Progenitor cell of endocrine pancreas (in vitro differentiated cells): ENCODE measurements at regions not wholly inside any gene's neighbourhood (a gene's known extent, or its start where the extent isn't known, plus 50 kb on each side); places are given as distances from the start of the nearest gene placed in this dataset.

Experiments used
- DNase-seq: peaks from one replicate; pipeline ENCODE4 v3.0.0; 2021; ENCODE audit warnings: low spot score; ENCODE audit not compliant: unreplicated experiment
- H3K27ac Mint-ChIP-seq: 2 replicates; pipeline ENCODE4 v1.8.0; 2021; ENCODE audit warnings: mild to moderate bottlenecking, moderate library complexity, mixed read lengths
- H3K27me3 Mint-ChIP-seq: 2 replicates; pipeline ENCODE4 v1.8.0; 2021; ENCODE audit warnings: mixed read lengths
- H3K36me3 Mint-ChIP-seq: 2 replicates; pipeline ENCODE4 v1.8.0; 2022; ENCODE audit warnings: mixed read lengths; ENCODE audit not compliant: insufficient read depth
- H3K4me1 Mint-ChIP-seq: 2 replicates; pipeline ENCODE4 v1.8.0; 2021; ENCODE audit warnings: low read depth, mixed read lengths
- H3K4me3 Mint-ChIP-seq: 2 replicates; pipeline ENCODE4 v1.8.0; 2021; ENCODE audit warnings: low read depth, mild to moderate bottlenecking, moderate library complexity, mixed read lengths
- H3K9me3 Mint-ChIP-seq: 2 replicates; pipeline ENCODE4 v1.8.0; 2021; ENCODE audit warnings: low read depth, mixed read lengths
- CTCF ChIP-seq: fragments of 200-600 bp; sonication (generic); IDR thresholded peaks from one replicate; pipeline ENCODE4 v1.5.0; 2021; ENCODE audit warnings: antibody characterized with exemption, mild to moderate bottlenecking; ENCODE audit not compliant: unreplicated experiment

DNA sequence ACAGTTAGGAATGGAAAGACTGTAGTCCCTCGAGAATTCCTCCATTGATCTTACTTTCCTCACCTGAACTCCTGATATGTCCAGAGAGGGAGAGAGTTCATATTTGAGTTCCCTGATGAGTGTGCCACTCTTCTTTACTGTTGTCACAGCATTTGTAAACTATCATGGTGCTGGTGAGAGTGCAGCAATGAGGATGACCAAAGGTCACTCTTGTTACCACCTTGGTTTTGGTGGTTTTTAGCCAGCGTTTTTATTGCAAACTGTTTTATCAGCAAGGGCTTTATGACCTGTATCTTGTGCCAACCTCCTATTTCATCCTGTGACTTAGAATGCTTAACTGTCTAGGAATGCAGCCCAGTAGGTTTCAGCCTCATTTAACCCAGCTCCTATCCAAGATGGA is 1062.5 kb downstream of the BCL11A start:
- Mint-ChIP-seq H3K9me3 (peaks cover 16% of the 10 kb centered on the region), H3K36me3 (no peaks in the 10 kb centered on the region), H3K27ac (no peak overlapping the region), H3K27me3 (no peaks in the 10 kb centered on the region), H3K4me1 (no peaks in the 10 kb centered on the region), H3K4me3 (no peak overlapping the region)
- TF ChIP-seq CTCF = no peak
- DNase-seq = no peak

- Mint-ChIP-seq H3K9me3 (peaks cover 9% of the 10 kb centered on the region), H3K4me3 (no peak overlapping the region), H3K4me1 (no peaks in the 10 kb centered on the region), H3K27ac (no peak overlapping the region), H3K27me3 (no peaks in the 10 kb centered on the region), H3K36me3 (no peaks in the 10 kb centered on the region)
- no peak for TF ChIP-seq CTCF
- DNase-seq = no peak
These were observed 1063.3 kb downstream of the BCL11A start for GRCh38 chr2:59490192-59490591.

- TF ChIP-seq CTCF = no peak
- H3K27ac Mint-ChIP-seq = no peak overlapping the region
- no peak for DNase-seq
- H3K4me1 Mint-ChIP-seq = no peaks in the 10 kb centered on the region
- H3K27me3 Mint-ChIP-seq = no peaks in the 10 kb centered on the region
- H3K36me3 Mint-ChIP-seq = no peaks in the 10 kb centered on the region
- no peaks in the 10 kb centered on the region for H3K9me3 Mint-ChIP-seq
- no peak overlapping the region for H3K4me3 Mint-ChIP-seq
These were observed 1068.8 kb downstream of the BCL11A start for GRCh38 chr2:59484673-59485072.

- Mint-ChIP-seq H3K27ac (no peak overlapping the region), H3K9me3 (peaks cover 4% of the 10 kb centered on the region), H3K36me3 (no peaks in the 10 kb centered on the region), H3K4me1 (peaks cover 5% of the 10 kb centered on the region), H3K4me3 (no peak overlapping the region), H3K27me3 (peaks cover 3% of the 10 kb centered on the region)
- no peak for TF ChIP-seq CTCF
- DNase-seq = no peak
These were observed 1090.0 kb downstream of the BCL11A start for GRCh38 chr2:59463426-59463825.

- Mint-ChIP-seq H3K4me3 (no peak overlapping the region), H3K4me1 (peaks cover 5% of the 10 kb centered on the region), H3K27ac (peak overlapping the region; percentile 2), H3K36me3 (no peaks in the 10 kb centered on the region), H3K9me3 (peaks cover 4% of the 10 kb centered on the region), H3K27me3 (peaks cover 3% of the 10 kb centered on the region)
- TF ChIP-seq CTCF = no peak
- no peak for DNase-seq
These were observed 1090.8 kb downstream of the BCL11A start for GRCh38 chr2:59462422-59463197.
